Hepatic stellate cell (primary cell): ENCODE measurements at regions not wholly inside any gene's neighbourhood (a gene's known extent, or its start where the extent isn't known, plus 50 kb on each side); places are given as distances from the start of the nearest gene placed in this dataset.

Experiments
- DNase-seq: peaks from one replicate; pipeline ENCODE4 v3.0.0; 2011; ENCODE audit warnings: low spot score

- no peak for DNase-seq
Measured at GRCh38 chr5:87872986-87873385, 395.7 kb downstream of the TMEM161B start.

- DNase-seq = no peak
Measured at GRCh38 chr5:87868792-87869191, 399.9 kb downstream of the TMEM161B start.

DNA sequence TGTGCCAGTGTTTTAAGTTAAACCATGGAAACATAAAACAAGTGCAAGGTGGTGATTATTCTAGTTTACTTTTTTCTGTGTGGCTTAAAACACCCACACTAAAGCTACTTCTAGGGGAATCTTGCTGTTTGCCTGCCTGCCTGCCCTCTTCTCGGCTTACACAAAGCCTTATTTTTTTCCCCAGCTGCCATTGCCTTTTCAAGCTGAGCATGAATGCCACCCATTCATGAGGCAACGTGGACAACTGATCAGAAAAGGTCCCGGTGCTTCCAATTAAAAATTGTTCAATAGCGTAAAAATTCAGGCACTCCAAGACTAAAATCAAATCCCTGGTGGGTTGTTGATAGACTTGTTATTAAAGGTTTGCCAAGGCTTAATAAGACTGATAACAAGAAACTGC is 401.4 kb downstream of the TMEM161B start:
- DNase-seq = no peak

DNA sequence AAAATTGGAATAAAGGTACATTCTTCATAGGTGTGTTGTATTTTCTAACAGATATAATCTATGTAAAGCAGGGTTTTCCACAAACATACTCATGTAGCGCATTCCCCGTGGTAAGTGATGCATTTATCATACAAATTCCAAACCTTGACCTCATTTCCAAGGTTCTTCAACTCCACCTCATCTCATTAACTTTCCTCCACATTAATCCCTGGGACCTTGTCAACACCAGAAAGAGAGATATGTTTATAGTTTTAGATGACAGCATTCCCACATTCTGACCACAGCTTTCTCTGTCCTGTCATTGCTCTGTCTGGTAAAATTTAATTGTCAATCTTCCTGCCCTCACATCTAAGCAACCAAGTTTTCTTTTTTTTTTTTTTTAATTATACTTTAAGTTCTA is 415.1 kb downstream of the TMEM161B start:
- DNase-seq = no peak

DNA sequence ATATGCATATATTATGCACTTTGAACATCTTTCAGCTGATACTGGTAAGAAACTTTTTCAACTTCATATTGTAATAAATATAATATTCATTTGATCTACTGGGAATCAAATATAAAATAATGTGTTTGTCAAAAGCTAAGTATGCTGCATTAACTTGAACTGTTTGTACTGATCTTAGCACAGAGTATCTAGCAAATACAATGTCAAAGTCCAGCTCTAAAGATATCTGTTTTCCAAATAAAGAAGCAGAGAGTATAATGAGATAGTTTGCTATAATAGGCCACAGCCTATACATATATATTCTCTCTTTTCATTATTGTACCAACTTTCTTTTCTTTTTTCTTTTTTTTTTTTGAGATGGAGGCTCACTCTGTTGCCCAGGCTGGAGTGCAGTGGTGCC is 417.0 kb downstream of the TMEM161B start:
- no peak for DNase-seq

DNA sequence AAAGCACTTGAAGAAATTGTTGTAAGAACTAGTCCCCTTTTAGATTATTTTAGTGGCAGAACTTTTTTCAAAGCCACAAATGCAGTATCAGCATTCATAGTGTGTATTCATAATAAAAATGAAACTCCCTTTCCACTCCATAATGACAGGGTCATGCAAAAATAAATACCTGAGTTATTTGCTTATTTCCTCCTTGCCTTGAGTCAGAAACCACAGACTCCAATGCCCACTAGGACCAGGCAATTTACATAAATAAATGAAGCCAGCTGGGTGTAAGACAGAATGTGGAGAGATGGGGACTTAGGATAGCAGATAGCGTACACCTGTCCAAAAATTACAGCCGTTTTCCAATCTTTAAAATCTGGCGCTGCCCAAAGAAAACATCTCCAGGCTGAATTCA is 417.8 kb downstream of the TMEM161B start:
- DNase-seq = no peak

DNA sequence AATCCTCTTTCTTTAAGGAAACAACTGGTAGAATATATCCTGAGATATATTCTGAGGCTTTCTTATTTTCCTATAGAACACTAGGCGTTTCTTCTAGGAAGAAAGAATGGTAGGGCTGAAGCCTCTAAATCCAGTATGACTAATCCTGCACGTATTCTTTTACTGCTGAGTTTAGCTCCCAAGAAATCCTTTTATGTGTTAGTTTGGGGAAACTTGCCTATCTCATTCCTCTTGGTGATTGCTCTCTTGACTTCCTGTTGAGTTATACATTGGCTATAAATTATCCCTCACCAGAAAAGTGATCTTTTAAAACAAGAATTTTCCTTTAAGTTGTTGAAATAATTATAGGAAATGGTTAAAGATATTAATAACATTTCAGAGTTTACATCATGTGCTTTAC is 422.9 kb downstream of the TMEM161B start:
- no peak for DNase-seq

GRCh38 chr5:87844866-87845265 is 423.8 kb downstream of the TMEM161B start:
- no peak for DNase-seq

- DNase-seq = no peak
Measured at GRCh38 chr5:87844449-87844848, 424.2 kb downstream of the TMEM161B start.

GRCh38 chr5:87836696-87837095 is 424.0 kb upstream of the CCNH start:
- DNase-seq = no peak

GRCh38 chr5:87831499-87831898 is 418.8 kb upstream of the CCNH start:
- no peak for DNase-seq

DNA sequence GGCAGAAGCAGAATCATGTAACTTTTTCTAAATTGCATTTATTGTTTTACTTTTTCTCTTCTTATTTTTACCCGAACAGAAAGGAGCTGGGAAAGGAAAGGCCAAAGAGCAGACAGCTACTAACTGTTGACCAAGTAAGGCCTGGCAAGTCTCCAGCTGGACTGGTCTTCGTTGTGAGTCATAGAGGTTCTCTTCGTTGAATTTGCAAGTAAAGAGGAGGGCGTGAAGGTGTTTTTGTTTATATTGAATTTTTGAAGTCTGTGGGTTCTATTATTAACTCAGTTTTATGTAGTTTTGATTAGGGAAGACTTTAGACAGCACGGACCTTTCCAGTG is 416.5 kb upstream of the CCNH start:
- no peak for DNase-seq

GRCh38 chr5:87828545-87829216 is 416.0 kb upstream of the CCNH start:
- DNase-seq = no peak

DNA sequence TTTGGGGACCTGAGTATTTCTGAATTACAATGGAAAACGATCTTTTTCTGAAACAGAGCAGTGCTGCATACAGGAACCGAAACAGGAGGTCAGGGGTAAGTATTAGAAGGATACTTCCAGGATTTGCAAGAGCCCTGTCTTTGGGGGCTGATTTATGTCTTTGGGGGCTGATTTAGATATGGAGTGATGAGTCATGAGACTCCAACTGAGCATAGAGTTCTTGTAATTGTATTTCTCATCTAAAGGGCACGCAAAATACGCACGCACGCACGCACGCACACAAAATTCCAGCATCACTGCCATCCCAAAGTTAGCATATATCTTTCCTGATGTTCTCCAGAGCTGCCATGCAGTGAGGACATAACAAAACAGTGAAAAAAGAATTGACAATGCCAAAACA is 414.8 kb upstream of the CCNH start:
- no peak for DNase-seq

GRCh38 chr5:87826507-87826906 is 413.8 kb upstream of the CCNH start:
- DNase-seq = no peak

GRCh38 chr5:87825583-87825982 is 412.9 kb upstream of the CCNH start:
- DNase-seq = no peak

DNA sequence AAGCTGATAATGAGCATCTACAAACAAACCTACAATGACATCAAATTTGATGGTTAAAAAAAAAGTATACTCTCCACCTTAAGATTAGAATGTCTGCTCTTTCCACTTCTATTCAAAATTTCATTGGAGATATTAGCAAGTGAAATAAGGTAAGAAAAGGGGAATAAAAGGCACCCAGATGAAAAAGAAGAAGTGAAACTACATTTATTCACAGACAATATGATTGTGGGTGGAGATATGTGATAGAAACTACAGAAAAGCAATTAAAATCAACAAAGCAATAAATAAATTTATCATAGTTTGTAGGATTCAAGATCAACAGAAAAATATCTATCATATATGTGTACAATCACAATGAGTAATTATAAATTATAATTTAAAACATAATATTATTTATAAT is 395.1 kb upstream of the CCNH start:
- DNase-seq = no peak

DNA sequence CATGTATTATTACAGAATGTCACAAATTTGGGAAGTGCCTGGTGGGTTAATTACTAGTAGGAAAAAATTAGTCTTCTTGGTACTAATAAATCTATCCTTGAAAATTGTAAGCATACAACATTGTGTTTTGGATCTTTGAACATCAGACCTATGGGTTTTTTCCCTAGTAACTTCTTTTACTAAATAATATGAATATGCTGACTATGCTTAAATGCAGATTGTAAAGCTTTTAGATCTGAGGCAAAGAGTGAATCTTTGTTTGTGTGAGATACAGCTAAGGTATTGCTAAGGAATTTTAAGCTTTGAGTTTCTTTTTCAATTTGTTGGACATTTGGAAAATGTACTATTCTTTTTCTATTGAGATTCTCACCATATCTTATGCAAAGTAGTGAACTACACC is 390.6 kb upstream of the CCNH start:
- DNase-seq = no peak

DNA sequence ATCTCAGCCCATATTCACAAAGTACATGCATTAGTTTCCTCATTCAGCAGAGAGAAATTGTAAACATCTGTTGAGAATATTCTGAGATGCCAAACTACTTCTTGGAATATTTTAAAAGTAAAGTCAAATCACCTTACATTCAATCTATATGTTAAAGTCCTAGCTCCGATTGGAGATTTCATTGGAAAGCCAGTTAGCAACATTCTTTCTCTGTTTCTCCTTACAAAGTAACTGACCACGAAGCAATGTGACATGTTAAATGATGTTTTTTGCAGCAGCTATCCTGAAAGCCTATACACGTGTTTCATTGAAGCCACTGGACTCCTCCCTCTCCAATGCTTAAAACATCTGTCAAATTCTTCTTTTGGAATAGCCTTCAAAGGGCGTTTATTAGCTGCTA is 379.1 kb upstream of the CCNH start:
- DNase-seq = no peak

- DNase-seq = no peak
Measured at GRCh38 chr5:87788416-87788815, 375.7 kb upstream of the CCNH start.

- DNase-seq = no peak
Measured at GRCh38 chr5:87787625-87788256, 375.0 kb upstream of the CCNH start.

GRCh38 chr5:87787086-87787485 is 374.4 kb upstream of the CCNH start:
- no peak for DNase-seq

- DNase-seq = no peak
Measured at GRCh38 chr5:87786471-87786870, 373.7 kb upstream of the CCNH start.

GRCh38 chr5:87785554-87786335 is 373.0 kb upstream of the CCNH start:
- no peak for DNase-seq
